ENCODE measurements at regions not wholly inside any gene's neighbourhood (a gene's known extent, or its start where the extent isn't known, plus 50 kb on each side); places are given as distances from the start of the nearest gene placed in this dataset.

DNA sequence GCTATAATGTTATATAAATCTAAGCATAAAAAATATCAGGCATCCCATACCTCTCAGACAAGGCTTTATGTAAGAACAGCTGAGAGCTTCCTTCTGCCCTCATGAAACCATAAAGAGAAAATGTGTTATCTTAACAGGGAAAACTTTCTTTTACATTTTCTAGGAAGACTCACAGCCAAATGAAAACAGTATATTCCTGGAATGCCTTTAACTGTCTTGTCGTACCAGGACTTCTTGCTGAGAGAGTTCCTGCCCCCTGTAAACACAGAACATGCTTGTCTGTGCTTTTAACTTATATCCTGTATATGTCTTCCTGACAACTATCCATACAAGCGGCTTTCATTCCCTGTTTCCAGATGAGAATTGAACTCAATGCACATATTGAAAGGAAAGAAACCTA lies 64.8 kb upstream of the AHR start:
- Mint-ChIP-seq H3K9me3 (ENCODE audit: low read depth) (peaks cover 4% of the 10 kb centered on the region), H3K27ac (peak overlapping the region; percentile 100), H3K4me3 (peak overlapping the region; percentile 80), H3K27me3 (no peaks in the 10 kb centered on the region), H3K36me3 (peaks cover 7% of the 10 kb centered on the region), H3K4me1 (ENCODE audit: low read depth) (peaks cover 48% of the 10 kb centered on the region)

DNA sequence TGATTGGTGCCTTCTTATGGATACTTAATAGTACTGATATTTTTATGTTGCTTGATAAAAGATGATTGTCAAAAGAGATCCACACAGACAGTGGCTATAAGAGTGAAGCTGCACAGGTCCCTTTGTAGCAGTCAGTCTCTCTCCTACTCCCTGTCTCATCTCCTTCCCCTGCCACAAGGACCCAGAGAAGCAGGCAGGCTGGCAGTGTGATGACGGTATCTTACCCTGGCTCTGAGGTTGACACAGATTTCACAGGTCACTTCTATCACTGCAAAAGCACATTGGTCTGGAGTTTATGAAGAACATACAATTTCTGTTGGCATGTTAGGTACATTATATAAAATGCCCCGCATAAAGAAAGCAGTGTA lies 64.4 kb upstream of the AHR start:
- Mint-ChIP-seq H3K27ac (peak overlapping the region; percentile 100), H3K4me3 (peak overlapping the region; percentile 80), H3K4me1 (ENCODE audit: low read depth) (peaks cover 48% of the 10 kb centered on the region), H3K27me3 (no peaks in the 10 kb centered on the region), H3K36me3 (peaks cover 7% of the 10 kb centered on the region), H3K9me3 (ENCODE audit: low read depth) (peaks cover 4% of the 10 kb centered on the region)

DNA sequence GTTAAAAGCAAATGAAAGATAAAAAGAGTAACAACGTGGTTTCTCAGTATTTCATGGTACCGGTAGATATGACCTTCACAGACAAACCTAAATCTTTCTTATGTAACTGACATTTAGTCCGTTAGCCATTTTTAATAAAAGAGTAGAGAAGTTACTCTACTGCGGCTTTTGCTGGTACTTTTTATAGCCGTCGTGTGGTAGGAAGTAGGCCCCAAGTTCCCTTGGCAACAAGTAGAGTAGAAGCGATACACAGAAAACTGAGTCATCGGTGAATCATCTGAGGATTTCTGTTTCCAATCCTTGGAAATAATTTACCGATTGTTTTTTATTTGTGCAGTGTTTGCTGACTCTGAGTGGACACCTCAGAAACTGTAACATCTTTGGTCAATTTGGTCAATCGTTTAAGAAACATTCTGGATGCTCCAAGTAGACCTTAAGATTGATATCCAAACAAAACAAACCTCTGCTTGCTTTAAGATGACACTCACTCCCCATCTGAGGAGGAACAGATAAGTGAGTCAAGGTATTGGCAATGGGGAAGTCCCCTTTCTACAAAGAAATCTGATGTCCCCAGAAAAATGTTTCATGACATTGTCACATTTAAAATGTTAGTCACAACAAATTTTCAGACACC lies 63.9 kb upstream of the AHR start:
- H3K9me3 Mint-ChIP-seq (ENCODE audit: low read depth): peaks cover 4% of the 10 kb centered on the region
- peak overlapping the region; percentile 100 for H3K27ac Mint-ChIP-seq
- peaks cover 7% of the 10 kb centered on the region for H3K36me3 Mint-ChIP-seq
- no peaks in the 10 kb centered on the region for H3K27me3 Mint-ChIP-seq
- H3K4me1 Mint-ChIP-seq (ENCODE audit: low read depth): peaks cover 48% of the 10 kb centered on the region
- peak overlapping the region; percentile 80 for H3K4me3 Mint-ChIP-seq

DNA sequence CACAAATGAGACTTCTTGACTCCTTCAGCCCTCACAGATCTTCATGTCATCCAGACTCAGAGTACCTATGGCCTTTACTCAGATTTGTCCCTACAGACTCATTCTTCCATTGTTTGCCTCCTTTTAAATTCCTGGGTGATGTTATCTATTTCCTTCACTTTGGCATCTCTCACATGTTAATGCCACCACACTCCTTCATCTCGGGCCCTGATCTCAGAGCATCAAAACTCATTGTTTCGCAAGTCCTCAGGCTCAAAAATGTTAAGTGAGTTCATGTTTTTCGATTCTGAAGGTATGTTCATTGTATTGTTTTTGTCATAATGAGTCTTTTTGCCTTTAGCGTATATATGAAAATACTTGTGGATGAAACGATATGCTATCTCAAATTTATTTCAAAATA lies 62.3 kb upstream of the AHR start:
- Mint-ChIP-seq H3K4me1 (ENCODE audit: low read depth) (peaks cover 48% of the 10 kb centered on the region), H3K36me3 (peaks cover 5% of the 10 kb centered on the region), H3K9me3 (ENCODE audit: low read depth) (peaks cover 4% of the 10 kb centered on the region), H3K4me3 (peak overlapping the region; percentile 35), H3K27ac (peak overlapping the region; percentile 92), H3K27me3 (no peaks in the 10 kb centered on the region)

DNA sequence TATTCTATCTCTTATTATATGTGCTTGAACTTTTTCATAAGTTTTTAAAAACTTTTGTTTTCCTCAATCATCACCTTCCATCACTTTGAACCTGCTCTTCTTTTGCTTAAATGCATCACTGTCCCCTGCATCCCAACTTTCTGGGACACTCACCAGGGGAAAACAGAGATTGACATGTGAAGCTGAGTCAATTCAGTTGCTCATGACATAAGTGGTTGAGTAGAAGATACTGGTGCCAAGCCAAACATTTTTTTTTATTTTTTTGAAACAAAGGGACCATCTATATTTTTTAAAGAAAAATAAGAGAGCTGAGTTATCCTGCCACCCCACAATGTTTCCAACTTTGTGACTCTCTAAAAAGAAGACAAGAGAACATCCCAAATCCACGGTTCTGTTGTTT lies 61.8 kb upstream of the AHR start:
- H3K27me3 Mint-ChIP-seq: no peaks in the 10 kb centered on the region
- peaks cover 4% of the 10 kb centered on the region for H3K9me3 Mint-ChIP-seq (ENCODE audit: low read depth)
- peaks cover 5% of the 10 kb centered on the region for H3K36me3 Mint-ChIP-seq
- H3K4me1 Mint-ChIP-seq (ENCODE audit: low read depth): peaks cover 48% of the 10 kb centered on the region
- H3K27ac Mint-ChIP-seq: peak overlapping the region; percentile 92
- no peak overlapping the region for H3K4me3 Mint-ChIP-seq

DNA sequence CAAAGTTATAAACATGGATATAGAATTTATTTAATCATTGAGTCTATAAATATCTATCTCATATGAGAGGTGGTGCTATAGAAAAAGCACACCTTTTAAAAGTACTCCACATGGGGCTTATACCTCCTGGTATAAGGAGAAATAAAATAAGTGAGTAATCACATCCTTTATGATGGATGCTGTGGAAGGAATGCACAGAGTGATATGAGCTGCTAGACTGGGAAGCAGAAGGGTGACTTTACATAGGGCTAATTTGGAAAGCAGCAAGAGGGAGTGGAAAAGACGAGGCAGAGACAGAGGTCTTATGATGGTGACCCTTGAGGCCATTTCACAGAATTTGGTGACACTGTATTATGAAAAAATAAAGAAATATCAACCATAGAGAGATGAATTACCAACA lies 59.4 kb upstream of the AHR start:
- no peaks in the 10 kb centered on the region for H3K27me3 Mint-ChIP-seq
- no peak overlapping the region for H3K4me3 Mint-ChIP-seq
- H3K36me3 Mint-ChIP-seq: peaks cover 5% of the 10 kb centered on the region
- peaks cover 33% of the 10 kb centered on the region for H3K4me1 Mint-ChIP-seq (ENCODE audit: low read depth)
- no peak overlapping the region for H3K27ac Mint-ChIP-seq
- H3K9me3 Mint-ChIP-seq (ENCODE audit: low read depth): peaks cover 4% of the 10 kb centered on the region

DNA sequence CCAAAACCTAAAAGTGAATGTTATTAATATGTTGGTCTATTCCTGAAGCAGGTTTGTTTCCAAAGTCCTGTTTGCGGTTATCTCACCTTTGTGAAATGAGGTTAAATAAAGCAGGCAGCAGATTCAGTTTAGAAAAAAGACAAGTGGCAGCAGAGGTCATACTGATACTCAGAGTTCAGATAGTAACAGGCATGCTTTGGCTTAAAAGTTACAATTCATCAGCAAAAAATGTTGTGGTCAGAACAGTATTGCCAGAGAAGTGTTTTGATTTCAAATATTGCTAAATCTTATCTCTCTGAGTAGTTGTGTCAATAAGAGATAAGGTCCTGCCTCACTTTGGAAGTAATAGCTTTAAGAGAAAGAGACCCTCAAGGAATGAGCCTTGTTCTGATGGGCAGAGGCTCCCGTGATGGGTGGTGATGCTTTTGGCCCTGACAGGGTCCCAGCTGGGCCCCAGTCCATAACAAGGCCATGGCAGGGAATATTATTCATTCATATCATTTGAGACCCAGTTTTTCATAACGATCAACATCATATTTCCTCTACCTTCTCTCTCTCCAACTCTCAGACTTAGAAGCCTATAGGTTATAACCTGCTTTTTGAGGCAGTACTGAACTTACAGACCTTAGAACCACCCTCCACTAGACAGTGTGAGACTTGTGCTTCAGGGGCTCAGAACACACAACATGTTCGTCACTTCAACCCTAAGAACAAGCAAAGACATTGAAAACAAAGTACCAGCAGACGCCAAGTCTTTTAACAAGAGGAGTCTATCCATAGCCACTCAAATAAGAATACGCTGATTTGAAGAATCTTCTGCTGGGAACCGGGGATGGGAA lies 58.5 kb upstream of the AHR start:
- no peak overlapping the region for H3K27ac Mint-ChIP-seq
- peaks cover 5% of the 10 kb centered on the region for H3K36me3 Mint-ChIP-seq
- peaks cover 28% of the 10 kb centered on the region for H3K4me1 Mint-ChIP-seq (ENCODE audit: low read depth)
- H3K9me3 Mint-ChIP-seq (ENCODE audit: low read depth): peaks cover 8% of the 10 kb centered on the region
- no peak overlapping the region for H3K4me3 Mint-ChIP-seq
- no peaks in the 10 kb centered on the region for H3K27me3 Mint-ChIP-seq

DNA sequence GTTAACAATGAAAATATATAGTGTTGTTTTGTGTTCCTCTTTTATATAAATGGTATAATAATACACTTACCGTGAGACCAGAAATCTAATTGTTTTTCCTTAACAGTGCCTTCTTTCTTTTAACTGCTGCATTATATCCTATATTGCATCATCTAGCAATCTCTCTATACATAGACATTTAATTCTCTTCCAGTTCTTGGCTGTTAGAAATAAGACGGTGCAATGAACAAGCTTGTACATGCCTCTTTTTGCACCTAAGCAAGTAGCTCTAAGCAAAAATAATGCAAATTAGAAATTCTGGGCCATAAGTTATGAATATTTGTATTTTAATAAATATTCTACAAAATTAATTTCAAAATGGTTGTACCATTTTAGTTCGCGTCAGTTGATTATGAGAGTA lies 55.9 kb upstream of the AHR start:
- H3K27me3 Mint-ChIP-seq: no peaks in the 10 kb centered on the region
- H3K9me3 Mint-ChIP-seq (ENCODE audit: low read depth): peaks cover 3% of the 10 kb centered on the region
- no peak overlapping the region for H3K4me3 Mint-ChIP-seq
- peaks cover 2% of the 10 kb centered on the region for H3K36me3 Mint-ChIP-seq
- peaks cover 4% of the 10 kb centered on the region for H3K4me1 Mint-ChIP-seq (ENCODE audit: low read depth)
- no peak overlapping the region for H3K27ac Mint-ChIP-seq

DNA sequence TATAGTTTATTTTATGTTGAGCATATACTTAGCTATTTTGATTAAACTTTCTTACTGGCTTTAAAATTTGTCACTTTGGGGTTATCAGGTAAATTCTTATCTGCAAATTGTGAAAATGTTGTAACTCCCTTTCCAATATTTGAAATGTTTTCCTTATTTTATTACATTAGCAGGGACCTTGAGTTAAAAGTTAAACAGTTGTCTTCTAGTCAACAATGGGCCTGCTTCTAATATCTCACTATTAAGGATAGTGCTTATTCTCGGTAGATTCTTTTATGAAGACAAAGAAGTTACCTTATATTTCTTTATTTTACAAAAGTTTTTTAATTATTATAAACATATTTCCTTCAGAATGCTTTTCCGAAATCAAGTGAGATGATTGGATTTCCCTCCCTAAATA lies 53.7 kb upstream of the AHR start:
- H3K9me3 Mint-ChIP-seq (ENCODE audit: low read depth): peaks cover 3% of the 10 kb centered on the region
- H3K36me3 Mint-ChIP-seq: no peaks in the 10 kb centered on the region
- no peaks in the 10 kb centered on the region for H3K4me1 Mint-ChIP-seq (ENCODE audit: low read depth)
- H3K27ac Mint-ChIP-seq: no peak overlapping the region
- no peak overlapping the region for H3K4me3 Mint-ChIP-seq
- H3K27me3 Mint-ChIP-seq: no peaks in the 10 kb centered on the region

DNA sequence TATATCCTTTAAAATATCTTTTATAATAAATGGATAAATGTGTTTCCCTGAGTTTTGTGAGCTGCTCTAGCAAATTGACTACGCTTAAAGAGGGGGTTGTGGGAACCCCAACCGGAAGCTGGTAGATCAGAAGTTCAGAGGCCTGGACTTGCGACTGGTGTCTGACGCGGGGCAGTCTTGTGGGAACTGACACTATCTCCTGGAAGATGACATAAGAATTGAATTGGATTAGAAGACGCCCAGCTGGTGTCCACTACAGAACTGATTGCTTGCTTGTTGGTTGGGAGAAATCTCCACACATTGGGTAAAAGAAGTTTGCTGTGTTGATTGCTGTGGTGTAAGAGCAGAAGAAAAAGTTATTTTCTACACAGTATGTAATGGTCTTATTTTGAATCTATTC lies 51.1 kb upstream of the AHR start:
- Mint-ChIP-seq H3K36me3 (no peaks in the 10 kb centered on the region), H3K4me3 (no peak overlapping the region), H3K27ac (no peak overlapping the region), H3K9me3 (ENCODE audit: low read depth) (peaks cover 3% of the 10 kb centered on the region), H3K4me1 (ENCODE audit: low read depth) (peaks cover 4% of the 10 kb centered on the region), H3K27me3 (no peaks in the 10 kb centered on the region)

DNA sequence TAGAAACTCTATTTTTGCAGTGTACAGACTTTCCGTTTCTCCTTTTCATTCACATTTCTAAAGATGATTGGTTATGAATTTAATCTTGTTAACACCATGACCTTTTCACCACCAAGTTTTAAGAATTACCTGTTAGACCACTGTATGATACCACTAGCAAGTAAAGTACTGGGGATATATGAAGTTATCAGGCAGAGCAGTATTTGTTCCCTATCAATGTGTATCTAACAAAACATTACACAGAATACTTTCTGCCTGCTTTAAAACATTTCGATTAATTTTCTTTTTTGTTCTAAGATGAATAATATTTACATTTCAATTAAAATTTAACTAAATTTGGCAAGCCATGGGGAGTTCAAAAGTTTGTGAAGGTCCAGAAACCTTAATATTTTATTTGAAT lies 49.9 kb upstream of the AHR start:
- Mint-ChIP-seq H3K9me3 (ENCODE audit: low read depth) (peaks cover 3% of the 10 kb centered on the region), H3K4me1 (ENCODE audit: low read depth) (peaks cover 4% of the 10 kb centered on the region), H3K4me3 (no peak overlapping the region), H3K36me3 (no peaks in the 10 kb centered on the region), H3K27me3 (no peaks in the 10 kb centered on the region), H3K27ac (no peak overlapping the region)
